ENCODE measurements at regions not wholly inside any gene's neighbourhood (a gene's known extent, or its start where the extent isn't known, plus 50 kb on each side); places are given as distances from the start of the nearest gene placed in this dataset.

- TF ChIP-seq CHD7 (IDR thresholded peaks at IDR 0.05; ENCODE audit: insufficient replicate concordance, low read length), result no peak
Measured at GRCh38 chr13:75978818-75979217, 342.7 kb downstream of the LMO7 start (continued).

Data from H1 (cell line).